WTC11 (cell line): ENCODE measurements at regions not wholly inside any gene's neighbourhood (a gene's known extent, or its start where the extent isn't known, plus 50 kb on each side); places are given as distances from the start of the nearest gene placed in this dataset.

Source experiments
- CREB1 ChIP-seq: sonication (generic); formaldehyde crosslinking; IDR thresholded peaks from 2 replicates; pipeline ENCODE4 v1.8.0; 2023; ENCODE audit warnings: mild to moderate bottlenecking, missing genetic modification reagents
- NR3C1 ChIP-seq: sonication (generic); formaldehyde crosslinking; conservative IDR thresholded peaks from 2 replicates; pipeline ENCODE4 v1.8.1; 2023; ENCODE audit warnings: low read depth, mild to moderate bottlenecking, missing genetic modification reagents
- TF ChIP-seq, protein P1 (sequence below): fragments of 200-600 bp; IDR thresholded peaks from 2 replicates; pipeline ENCODE4 v1.8.0; 2022; ENCODE audit warnings: antibody characterized with exemption

GRCh38 chr1:215457213-215457612, 109.9 kb upstream of the KCTD3 start:
- TF ChIP-seq, protein P1, sequence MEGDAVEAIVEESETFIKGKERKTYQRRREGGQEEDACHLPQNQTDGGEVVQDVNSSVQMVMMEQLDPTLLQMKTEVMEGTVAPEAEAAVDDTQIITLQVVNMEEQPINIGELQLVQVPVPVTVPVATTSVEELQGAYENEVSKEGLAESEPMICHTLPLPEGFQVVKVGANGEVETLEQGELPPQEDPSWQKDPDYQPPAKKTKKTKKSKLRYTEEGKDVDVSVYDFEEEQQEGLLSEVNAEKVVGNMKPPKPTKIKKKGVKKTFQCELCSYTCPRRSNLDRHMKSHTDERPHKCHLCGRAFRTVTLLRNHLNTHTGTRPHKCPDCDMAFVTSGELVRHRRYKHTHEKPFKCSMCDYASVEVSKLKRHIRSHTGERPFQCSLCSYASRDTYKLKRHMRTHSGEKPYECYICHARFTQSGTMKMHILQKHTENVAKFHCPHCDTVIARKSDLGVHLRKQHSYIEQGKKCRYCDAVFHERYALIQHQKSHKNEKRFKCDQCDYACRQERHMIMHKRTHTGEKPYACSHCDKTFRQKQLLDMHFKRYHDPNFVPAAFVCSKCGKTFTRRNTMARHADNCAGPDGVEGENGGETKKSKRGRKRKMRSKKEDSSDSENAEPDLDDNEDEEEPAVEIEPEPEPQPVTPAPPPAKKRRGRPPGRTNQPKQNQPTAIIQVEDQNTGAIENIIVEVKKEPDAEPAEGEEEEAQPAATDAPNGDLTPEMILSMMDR: no peak
- TF ChIP-seq CREB1 (no peak), NR3C1 (CRISPR knock-in tag) (no peak)
